Smooth muscle cell (in vitro differentiated cells): ENCODE measurements at regions not wholly inside any gene's neighbourhood (a gene's known extent, or its start where the extent isn't known, plus 50 kb on each side); places are given as distances from the start of the nearest gene placed in this dataset.

Experiments used
- DNase-seq: peaks from one replicate; lab custom pipeline; 2025; ENCODE audit not compliant: unreplicated experiment; lab: John Stamatoyannopoulos, UW
- H2AFZ ChIP-seq: fragments of 200-600 bp; sonication (generic); 2 replicates; pipeline ENCODE4 v1.6.0; 2016; ENCODE audit warnings: antibody characterized with exemption, low read depth, mild to moderate bottlenecking
- H3F3A ChIP-seq: fragments of 200-600 bp; sonication (generic); 2 replicates; pipeline ENCODE4 v1.6.0; 2017; ENCODE audit warnings: antibody characterized with exemption, low read depth
- H3K27ac ChIP-seq: fragments of 200-600 bp; sonication (generic); 2 replicates; pipeline ENCODE4 v1.5.1; 2016; ENCODE audit warnings: low read depth, mild to moderate bottlenecking
- H3K27me3 ChIP-seq: fragments of 200-600 bp; sonication (generic); 2 replicates; pipeline ENCODE4 v1.6.1; 2016; ENCODE audit warnings: low read depth, mild to moderate bottlenecking
- H3K36me3 ChIP-seq: fragments of 200-600 bp; sonication (generic); 2 replicates; pipeline ENCODE4 v1.5.1; 2016; ENCODE audit warnings: low read depth
- H3K4me1 ChIP-seq: fragments of 200-600 bp; sonication (generic); 2 replicates; pipeline ENCODE4 v1.5.1; 2016; ENCODE audit warnings: low read depth
- H3K4me2 ChIP-seq: fragments of 200-600 bp; sonication (generic); 2 replicates; pipeline ENCODE4 v1.6.0; 2016; ENCODE audit warnings: mild to moderate bottlenecking
- H3K4me3 ChIP-seq: fragments of 200-600 bp; sonication (generic); 2 replicates; pipeline ENCODE4 v1.5.1; 2016; ENCODE audit warnings: mild to moderate bottlenecking
- H3K79me2 ChIP-seq: fragments of 200-600 bp; sonication (generic); 2 replicates; pipeline ENCODE4 v1.6.0; 2016; ENCODE audit warnings: low read depth, mild to moderate bottlenecking
- H3K9ac ChIP-seq: fragments of 200-600 bp; sonication (generic); 2 replicates; pipeline ENCODE4 v1.6.0; 2016; ENCODE audit warnings: low read depth
- H3K9me3 ChIP-seq: fragments of 200-600 bp; sonication (generic); replicated peaks from 2 replicates; pipeline ENCODE4 v1.5.1; 2016; ENCODE audit warnings: low read depth
- H4K20me1 ChIP-seq: fragments of 200-600 bp; sonication (generic); 2 replicates; pipeline ENCODE4 v1.6.0; 2016; ENCODE audit warnings: low read depth
- WGBS: methylation state at CpG from one replicate; pipeline ENCODE4 v1.1.7; 2016; ENCODE audit warnings: low lambda C conversion rate; 5-methylcytosine and 5-hydroxymethylcytosine counted together
- TF ChIP-seq, protein P1 (sequence below): fragments of 200-600 bp; sonication (generic); IDR thresholded peaks from 2 replicates; pipeline ENCODE4 v1.5.1; 2017; ENCODE audit warnings: borderline replicate concordance, mild to moderate bottlenecking, antibody characterized with exemption; ENCODE audit not compliant: insufficient read depth, poor library complexity, severe bottlenecking

DNA sequence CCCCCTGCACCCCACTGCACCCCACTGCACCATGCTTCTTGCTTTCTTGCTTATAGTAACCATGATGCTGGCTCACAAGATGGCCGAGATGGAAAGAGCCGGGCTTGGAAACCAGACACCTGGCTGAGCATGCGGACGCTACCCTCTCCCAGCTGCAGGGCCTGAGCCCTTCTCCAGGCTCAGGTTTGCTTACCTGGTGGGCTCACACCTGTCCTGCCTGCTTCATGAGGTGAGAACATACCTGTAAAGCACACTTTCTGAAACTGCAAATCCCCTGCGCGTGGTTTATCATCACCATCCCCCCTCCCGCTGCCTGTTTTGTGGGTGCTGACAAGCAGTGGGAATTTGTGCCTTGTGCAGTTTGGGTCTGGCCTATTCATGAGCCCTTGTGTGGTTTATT is 302.7 kb downstream of the GLRX3 start:
- H3K27me3 ChIP-seq = peaks cover 5% of the 10 kb centered on the region
- H3K4me2 ChIP-seq = no peak overlapping the region
- no peaks in the 10 kb centered on the region for H3K9me3 ChIP-seq
- H3F3A ChIP-seq = no peaks in the 10 kb centered on the region
- no peak overlapping the region for H2AFZ ChIP-seq
- H3K36me3 ChIP-seq = no peaks in the 10 kb centered on the region
- TF ChIP-seq, protein P1, sequence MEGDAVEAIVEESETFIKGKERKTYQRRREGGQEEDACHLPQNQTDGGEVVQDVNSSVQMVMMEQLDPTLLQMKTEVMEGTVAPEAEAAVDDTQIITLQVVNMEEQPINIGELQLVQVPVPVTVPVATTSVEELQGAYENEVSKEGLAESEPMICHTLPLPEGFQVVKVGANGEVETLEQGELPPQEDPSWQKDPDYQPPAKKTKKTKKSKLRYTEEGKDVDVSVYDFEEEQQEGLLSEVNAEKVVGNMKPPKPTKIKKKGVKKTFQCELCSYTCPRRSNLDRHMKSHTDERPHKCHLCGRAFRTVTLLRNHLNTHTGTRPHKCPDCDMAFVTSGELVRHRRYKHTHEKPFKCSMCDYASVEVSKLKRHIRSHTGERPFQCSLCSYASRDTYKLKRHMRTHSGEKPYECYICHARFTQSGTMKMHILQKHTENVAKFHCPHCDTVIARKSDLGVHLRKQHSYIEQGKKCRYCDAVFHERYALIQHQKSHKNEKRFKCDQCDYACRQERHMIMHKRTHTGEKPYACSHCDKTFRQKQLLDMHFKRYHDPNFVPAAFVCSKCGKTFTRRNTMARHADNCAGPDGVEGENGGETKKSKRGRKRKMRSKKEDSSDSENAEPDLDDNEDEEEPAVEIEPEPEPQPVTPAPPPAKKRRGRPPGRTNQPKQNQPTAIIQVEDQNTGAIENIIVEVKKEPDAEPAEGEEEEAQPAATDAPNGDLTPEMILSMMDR = no peak
- no peak overlapping the region for H3K9ac ChIP-seq
- WGBS = 95% methylated on average over 7 of the region's 7 CpGs
- H3K4me1 ChIP-seq = no peaks in the 10 kb centered on the region
- no peaks in the 10 kb centered on the region for H3K79me2 ChIP-seq
- DNase-seq = no peak
- no peaks in the 10 kb centered on the region for H4K20me1 ChIP-seq
- H3K4me3 ChIP-seq = no peak overlapping the region
- H3K27ac ChIP-seq = no peak overlapping the region

DNA sequence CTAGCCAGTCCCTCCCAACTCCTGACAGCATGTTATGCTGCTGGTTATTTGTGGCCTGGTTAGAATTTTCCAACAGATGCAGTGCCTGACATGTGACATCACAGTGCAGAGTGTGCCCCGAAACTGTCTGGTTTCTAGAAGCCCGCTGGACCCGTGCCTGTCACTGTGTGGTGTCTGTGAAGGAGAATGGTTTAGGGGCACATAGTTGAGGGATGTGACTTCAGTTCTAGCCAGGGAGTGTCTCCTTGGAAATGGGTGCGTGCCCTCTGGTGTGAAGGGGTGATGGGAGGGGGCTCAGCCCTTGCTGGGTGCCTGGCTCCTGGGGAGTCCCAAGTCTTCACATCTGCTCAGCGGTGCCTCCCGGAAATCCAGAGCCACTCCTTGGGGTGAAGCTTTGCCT is 303.6 kb downstream of the GLRX3 start:
- no peaks in the 10 kb centered on the region for H3F3A ChIP-seq
- no peak overlapping the region for H3K27ac ChIP-seq
- no peaks in the 10 kb centered on the region for H3K36me3 ChIP-seq
- no peak overlapping the region for H2AFZ ChIP-seq
- H3K9me3 ChIP-seq = no peaks in the 10 kb centered on the region
- no peaks in the 10 kb centered on the region for H4K20me1 ChIP-seq
- no peak overlapping the region for H3K9ac ChIP-seq
- no peaks in the 10 kb centered on the region for H3K79me2 ChIP-seq
- no peak overlapping the region for H3K4me3 ChIP-seq
- H3K27me3 ChIP-seq = peaks cover 5% of the 10 kb centered on the region
- no peak overlapping the region for H3K4me2 ChIP-seq
- H3K4me1 ChIP-seq = no peaks in the 10 kb centered on the region
- TF ChIP-seq, protein P1 = no peak
- WGBS = 96% methylated on average over 6 of the region's 6 CpGs
- no peak for DNase-seq

GRCh38 chr10:130440494-130440893 is 304.3 kb downstream of the GLRX3 start:
- H3K4me2 ChIP-seq = no peak overlapping the region
- no peaks in the 10 kb centered on the region for H3K36me3 ChIP-seq
- WGBS = 93% methylated on average over 5 of the region's 5 CpGs

GRCh38 chr10:130440971-130441370 is 304.8 kb downstream of the GLRX3 start:
- H3K9ac ChIP-seq = no peak overlapping the region
- H3K27me3 ChIP-seq = peaks cover 5% of the 10 kb centered on the region
- H3K9me3 ChIP-seq = no peaks in the 10 kb centered on the region
- TF ChIP-seq, protein P1 = no peak
- H2AFZ ChIP-seq = no peak overlapping the region
- no peak overlapping the region for H3K4me3 ChIP-seq
- no peak for DNase-seq
- no peak overlapping the region for H3K4me2 ChIP-seq
- H3K36me3 ChIP-seq = no peaks in the 10 kb centered on the region
- H4K20me1 ChIP-seq = no peaks in the 10 kb centered on the region
- H3F3A ChIP-seq = no peaks in the 10 kb centered on the region
- H3K79me2 ChIP-seq = no peaks in the 10 kb centered on the region
- 88% methylated on average over 14 of the region's 14 CpGs for WGBS
- no peaks in the 10 kb centered on the region for H3K4me1 ChIP-seq
- H3K27ac ChIP-seq = no peak overlapping the region

More at GRCh38 chr10:130440494-130440893, 304.3 kb downstream of the GLRX3 start:
- Histone ChIP-seq H3K79me2 (no peaks in the 10 kb centered on the region), H4K20me1 (no peaks in the 10 kb centered on the region), H3K4me1 (no peaks in the 10 kb centered on the region), H3F3A (no peaks in the 10 kb centered on the region), H3K27me3 (peaks cover 5% of the 10 kb centered on the region), H3K4me3 (no peak overlapping the region), H3K9ac (no peak overlapping the region), H3K27ac (no peak overlapping the region), H2AFZ (no peak overlapping the region), H3K9me3 (no peaks in the 10 kb centered on the region)
- TF ChIP-seq, protein P1 = no peak
- no peak for DNase-seq
